ENCODE measurements at regions not wholly inside any gene's neighbourhood (a gene's known extent, or its start where the extent isn't known, plus 50 kb on each side); places are given as distances from the start of the nearest gene placed in this dataset.

GRCh38 chr2:103638978-103639377 is 877.1 kb downstream of the TMEM182 start:
- peaks cover 0 to 27% (median 13%) of the 10 kb centered on the region in 8 donors for H3K9me3 ChIP-seq
- WGBS, 5 donors: 11 to 56% (median 23%) methylated on average over 2 of the region's 2 CpGs
- TF ChIP-seq POLR2AphosphoS5 (IDR thresholded peaks at IDR 0.05) (no peak), CTCF (IDR thresholded peaks at IDR 0.05 in 8 of 11, conservative IDR thresholded peaks at IDR 0.05 in 3 of 11) (no peak), POLR2A (IDR thresholded peaks at IDR 0.05) (no peak)
- intact Hi-C loops (cut with DNase I; ENCODE audit: low total_unique reads): no loop called here
- no peak overlapping the region for H3K4me3 ChIP-seq
- no peaks in the 10 kb centered on the region for H3K36me3 ChIP-seq
- H3K4me1 ChIP-seq: no peaks in the 10 kb centered on the region
- no peak for DNase-seq
- H3K27me3 ChIP-seq (replicated peaks in 1 of 7): no peaks in the 10 kb centered on the region
- H3K27ac ChIP-seq: no peak overlapping the region

GRCh38 chr2:103656558-103656957 is 894.7 kb downstream of the TMEM182 start:
- WGBS, 5 donors: 70 to 74% (median 72%) methylated on average over 3 of the region's 3 CpGs
- peaks cover 0 to 9% (median 0%) of the 10 kb centered on the region in 8 donors for H3K9me3 ChIP-seq
- no peak overlapping the region for H3K4me3 ChIP-seq
- TF ChIP-seq POLR2A (IDR thresholded peaks at IDR 0.05) (no peak), POLR2AphosphoS5 (IDR thresholded peaks at IDR 0.05) (no peak), CTCF (IDR thresholded peaks at IDR 0.05 in 8 of 11, conservative IDR thresholded peaks at IDR 0.05 in 3 of 11) (no peak)
- H3K4me1 ChIP-seq: no peaks in the 10 kb centered on the region
- H3K36me3 ChIP-seq: no peaks in the 10 kb centered on the region
- intact Hi-C loops (cut with DNase I; ENCODE audit: low total_unique reads): no loop called here
- H3K27ac ChIP-seq: no peak overlapping the region
- no peak for DNase-seq
- no peaks in the 10 kb centered on the region for H3K27me3 ChIP-seq (replicated peaks in 1 of 7)

- no peak overlapping the region for H3K27ac ChIP-seq
- TF ChIP-seq CTCF (IDR thresholded peaks at IDR 0.05 in 8 of 11, conservative IDR thresholded peaks at IDR 0.05 in 3 of 11) (no peak), POLR2AphosphoS5 (IDR thresholded peaks at IDR 0.05) (no peak), POLR2A (IDR thresholded peaks at IDR 0.05) (no peak)
These were observed 898.7 kb downstream of the TMEM182 start for GRCh38 chr2:103660519-103660918.

GRCh38 chr2:103660947-103661346 is 899.1 kb downstream of the TMEM182 start:
- WGBS, 5 donors: 59 to 77% (median 70%) methylated on average over 1 of the region's 1 CpG
- Histone ChIP-seq H3K27me3 (replicated peaks in 1 of 7) (no peaks in the 10 kb centered on the region), H3K4me1 (no peaks in the 10 kb centered on the region), H3K36me3 (no peaks in the 10 kb centered on the region), H3K27ac (no peak overlapping the region), H3K4me3 (no peak overlapping the region), H3K9me3 (peaks cover 0 to 9% (median 0%) of the 10 kb centered on the region in 8 donors)
- no peak for DNase-seq
- intact Hi-C loops (cut with DNase I; ENCODE audit: low total_unique reads): no loop called here
- no peak for TF ChIP-seq POLR2A (IDR thresholded peaks at IDR 0.05)
- no peak for TF ChIP-seq CTCF (IDR thresholded peaks at IDR 0.05 in 8 of 11, conservative IDR thresholded peaks at IDR 0.05 in 3 of 11)
- TF ChIP-seq POLR2AphosphoS5 (IDR thresholded peaks at IDR 0.05): no peak

More at GRCh38 chr2:103660519-103660918, 898.7 kb downstream of the TMEM182 start:
- Histone ChIP-seq H3K4me3 (no peak overlapping the region), H3K9me3 (peaks cover 0 to 9% (median 0%) of the 10 kb centered on the region in 8 donors), H3K4me1 (no peaks in the 10 kb centered on the region), H3K36me3 (no peaks in the 10 kb centered on the region), H3K27me3 (replicated peaks in 1 of 7) (no peaks in the 10 kb centered on the region)
- intact Hi-C loops (cut with DNase I; ENCODE audit: low total_unique reads): no loop called here
- no peak for DNase-seq
